ENCODE measurements at regions not wholly inside any gene's neighbourhood (a gene's known extent, or its start where the extent isn't known, plus 50 kb on each side); places are given as distances from the start of the nearest gene placed in this dataset.

GRCh38 chr3:170814822-170815221 lies 55.2 kb downstream of the RPL22L1 start:
- in situ Hi-C loops (cut with MboI) (loop anchor here (5.0 kb wide), 4 partner anchors 37 to 503 kb away; no protein-coding TSS in a partner anchor), intact Hi-C loops (cut with micrococcal nuclease) (loop anchor here (5.0 to 10.0 kb wide), 4 partner anchors 263 to 630 kb away; partner anchors contain the start of gene PHC3)
- H3K36me3 ChIP-seq (ENCODE audit: control insufficient read depth, insufficient read depth, low read length), result no peaks in the 10 kb centered on the region
- no peaks in the 10 kb centered on the region for H3K9me3 ChIP-seq (replicated peaks; ENCODE audit: control insufficient read depth, insufficient read depth, low read depth, low read length)
- no peaks in the 10 kb centered on the region for H3K27me3 ChIP-seq (ENCODE audit: control insufficient read depth in 2 of 2, insufficient read depth in 2 of 2, low read length in 2 of 2)
- no peak for FAIRE-seq
- H3K4me1 ChIP-seq (replicated peaks in 1 of 2; ENCODE audit: control insufficient read depth in 2 of 2, insufficient read depth in 2 of 2, low read length in 2 of 2), result peaks cover 21 to 43% of the 10 kb centered on the region in 2 experiments
- H3K9me1 ChIP-seq (ENCODE audit: control insufficient read depth, insufficient read depth, low read length), result no peaks in the 10 kb centered on the region
- no peak for DNase-seq (ENCODE audit: extremely low read depth in 1 of 4, low spot score in 3 of 4)
- no peak overlapping the region for H3K27ac ChIP-seq (ENCODE audit: extremely low read depth, low read depth, low read length)
- no peak for ATAC-seq
- no peaks in the 10 kb centered on the region for H3K79me2 ChIP-seq (ENCODE audit: control insufficient read depth, insufficient read depth, low read length)
- TF ChIP-seq ZNF347 (CRISPR knock-in tag; IDR thresholded peaks at IDR 0.05; ENCODE audit: low read depth) (no peak), ZNF263 (CRISPR knock-in tag; IDR thresholded peaks at IDR 0.05; ENCODE audit: borderline replicate concordance) (0 out of 2 replicates have a peak, but pooled peaks have one; percentile 19)
- WGBS (ENCODE audit: insufficient coverage, low coverage, missing lambda C conversion rate), result 59% methylated on average over 3 of the region's 3 CpGs
- POLR2A ChIA-PET, result interaction anchor here (0.6 to 1.7 kb wide), 6 partner anchors 20 to 412 kb away, joined by 3 to 5 read pairs (median 4); partner anchors contain the start of gene RPL22L1
- CTCF ChIA-PET (ENCODE audit: low intra/inter-chr PET ratio), result no interaction called here
- BruUV-seq (replicated peaks), result no TSS peak
- H4K20me1 ChIP-seq (replicated peaks; ENCODE audit: control insufficient read depth, insufficient read depth, low read length), result no peaks in the 10 kb centered on the region
- H3K4me3 ChIP-seq, result no peak overlapping the region
- peak overlapping the region; percentile 21 for H2AFZ ChIP-seq (ENCODE audit: low read depth, low read length)
- H3K4me2 ChIP-seq (ENCODE audit: insufficient read depth, low read length), result no peak overlapping the region
- H3K9ac ChIP-seq (ENCODE audit: insufficient read depth in 1 of 2, low read depth in 2 of 2, low read length in 2 of 2), result peak overlapping the region in 1 of 2 experiments; percentile 11; a peak in 1 of 4 replicates

GRCh38 chr3:170813266-170813665 lies 56.7 kb downstream of the RPL22L1 start:
- Histone ChIP-seq H3K79me2 (ENCODE audit: control insufficient read depth, insufficient read depth, low read length) (no peaks in the 10 kb centered on the region), H3K36me3 (ENCODE audit: control insufficient read depth, insufficient read depth, low read length) (no peaks in the 10 kb centered on the region), H3K27ac (ENCODE audit: extremely low read depth, low read depth, low read length) (no peak overlapping the region), H3K27me3 (ENCODE audit: control insufficient read depth in 2 of 2, insufficient read depth in 2 of 2, low read length in 2 of 2) (no peaks in the 10 kb centered on the region), H3K9me1 (ENCODE audit: control insufficient read depth, insufficient read depth, low read length) (no peaks in the 10 kb centered on the region), H3K4me1 (replicated peaks in 1 of 2; ENCODE audit: control insufficient read depth in 2 of 2, insufficient read depth in 2 of 2, low read length in 2 of 2) (peaks cover 21 to 48% of the 10 kb centered on the region in 2 experiments), H3K4me3 (no peak overlapping the region), H3K9ac (ENCODE audit: insufficient read depth in 1 of 2, low read depth in 2 of 2, low read length in 2 of 2) (no peak overlapping the region; a peak in 1 of 4 replicates), H3K9me3 (replicated peaks; ENCODE audit: control insufficient read depth, insufficient read depth, low read depth, low read length) (no peaks in the 10 kb centered on the region), H4K20me1 (replicated peaks; ENCODE audit: control insufficient read depth, insufficient read depth, low read length) (no peaks in the 10 kb centered on the region), H2AFZ (ENCODE audit: low read depth, low read length) (peak overlapping the region; percentile 75), H3K4me2 (ENCODE audit: insufficient read depth, low read length) (no peak overlapping the region)
- FAIRE-seq (no peak), ATAC-seq (no peak), DNase-seq (ENCODE audit: extremely low read depth in 1 of 4, low spot score in 3 of 4) (no peak)
- in situ Hi-C loops (cut with MboI), result loop anchor here (5.0 kb wide), 4 partner anchors 39 to 501 kb away; no protein-coding TSS in a partner anchor
- ChIA-PET CTCF (ENCODE audit: low intra/inter-chr PET ratio) (interaction anchor here (0.8 to 2.3 kb wide), 2 partner anchors 234 to 399 kb away, joined by 3 to 13 read pairs; no protein-coding TSS in a partner anchor), POLR2A (interaction anchor here (0.5 to 1.0 kb wide), 3 partner anchors 56 to 390 kb away, joined by 3 read pairs; no protein-coding TSS in a partner anchor)
- WGBS (ENCODE audit: insufficient coverage, low coverage, missing lambda C conversion rate), result 36% methylated on average over 5 of the region's 5 CpGs
- no TSS peak for BruUV-seq (replicated peaks)
- intact Hi-C loops (cut with micrococcal nuclease), result loop anchor here (5.0 to 10.0 kb wide), 4 partner anchors 261 to 628 kb away; partner anchors contain the start of gene PHC3
- TF ChIP-seq L3MBTL2 (IDR thresholded peaks at IDR 0.05) (peak; percentile 36; the same call in 1 of the 2 replicates), CXXC5 (CRISPR knock-in tag; IDR thresholded peaks at IDR 0.05) (peak; percentile 29; the same call in 1 of the 2 replicates), CLOCK (CRISPR knock-in tag; IDR thresholded peaks at IDR 0.05; ENCODE audit: borderline replicate concordance) (peak; percentile 58; the same call in 1 of the 2 replicates)

Data from K562 (cell line).